ENCODE measurements at regions not wholly inside any gene's neighbourhood (a gene's known extent, or its start where the extent isn't known, plus 50 kb on each side); places are given as distances from the start of the nearest gene placed in this dataset.

GRCh38 chr6:137951064-137951597 lies 84.1 kb downstream of the TNFAIP3 start:
- DNase-seq (no peak), ATAC-seq (ENCODE audit: low read depth) (peak; percentile 72)
- ChIA-PET POLR2A (interaction anchor here (1.6 kb wide), 1 partner anchor 84 kb away, joined by 3 read pairs; the partner anchor contains the start of gene TNFAIP3), CTCF (interaction anchor here (1.0 to 8.5 kb wide), 8 partner anchors 12 to 289 kb away, joined by 3 to 132 read pairs (median 6); partner anchors contain the start of gene TNFAIP3)
- H3K4me1 Mint-ChIP-seq = peaks cover 22% of the 10 kb centered on the region
- H3K27me3 Mint-ChIP-seq = no peaks in the 10 kb centered on the region
- H3K4me3 Mint-ChIP-seq = no peak overlapping the region
- no peaks in the 10 kb centered on the region for H3K9me3 Mint-ChIP-seq
- peak overlapping the region; percentile 31 for H3K27ac Mint-ChIP-seq
- H3K36me3 Mint-ChIP-seq (ENCODE audit: low read depth) = no peaks in the 10 kb centered on the region
- no peak for TF ChIP-seq CTCF (IDR thresholded peaks at IDR 0.05)
- intact Hi-C loops (cut with micrococcal nuclease) = loop anchor here (1.0 to 2.0 kb wide), 2 partner anchors 24 to 52 kb away; no protein-coding TSS in a partner anchor

GRCh38 chr6:137952247-137952646 lies 85.2 kb downstream of the TNFAIP3 start:
- H3K9me3 Mint-ChIP-seq = no peaks in the 10 kb centered on the region
- intact Hi-C loops (cut with micrococcal nuclease) = no loop called here
- peaks cover 22% of the 10 kb centered on the region for H3K4me1 Mint-ChIP-seq
- no peaks in the 10 kb centered on the region for H3K36me3 Mint-ChIP-seq (ENCODE audit: low read depth)
- POLR2A ChIA-PET = interaction anchor here (0.6 kb wide), 1 partner anchor 11 kb away, joined by 5 read pairs; no protein-coding TSS in a partner anchor
- TF ChIP-seq CTCF (IDR thresholded peaks at IDR 0.05) = no peak
- no peaks in the 10 kb centered on the region for H3K27me3 Mint-ChIP-seq
- no peak for DNase-seq
- H3K27ac Mint-ChIP-seq = no peak overlapping the region
- no peak overlapping the region for H3K4me3 Mint-ChIP-seq
- CTCF ChIA-PET = interaction anchor here (0.6 to 8.5 kb wide), 6 partner anchors 12 to 244 kb away, joined by 3 to 132 read pairs (median 3); partner anchors contain the start of gene TNFAIP3
- no peak for ATAC-seq (ENCODE audit: low read depth)

- H3K27ac Mint-ChIP-seq = no peak overlapping the region
- POLR2A ChIA-PET = no interaction called here
- DNase-seq = no peak
- H3K36me3 Mint-ChIP-seq (ENCODE audit: low read depth) = no peaks in the 10 kb centered on the region
- no peak for TF ChIP-seq CTCF (IDR thresholded peaks at IDR 0.05)
- H3K27me3 Mint-ChIP-seq = no peaks in the 10 kb centered on the region
- ATAC-seq (ENCODE audit: low read depth) = no peak
- CTCF ChIA-PET = interaction anchor here (0.6 to 1.0 kb wide), 2 partner anchors 15 to 53 kb away, joined by 3 read pairs; no protein-coding TSS in a partner anchor
- H3K4me1 Mint-ChIP-seq = peaks cover 22% of the 10 kb centered on the region
- no peak overlapping the region for H3K4me3 Mint-ChIP-seq
- H3K9me3 Mint-ChIP-seq = no peaks in the 10 kb centered on the region
- intact Hi-C loops (cut with micrococcal nuclease) = no loop called here
Observed at GRCh38 chr6:137953761-137954160, 86.7 kb downstream of the TNFAIP3 start.

GRCh38 chr6:137954253-137954652 lies 87.2 kb downstream of the TNFAIP3 start:
- Mint-ChIP-seq H3K27me3 (no peaks in the 10 kb centered on the region), H3K36me3 (ENCODE audit: low read depth) (no peaks in the 10 kb centered on the region)
- TF ChIP-seq CTCF (IDR thresholded peaks at IDR 0.05) = no peak

GRCh38 chr6:137956098-137956488 lies 89.0 kb downstream of the TNFAIP3 start:
- Mint-ChIP-seq H3K9me3 (no peaks in the 10 kb centered on the region), H3K27ac (no peak overlapping the region), H3K36me3 (ENCODE audit: low read depth) (no peaks in the 10 kb centered on the region), H3K27me3 (no peaks in the 10 kb centered on the region), H3K4me1 (peaks cover 4% of the 10 kb centered on the region), H3K4me3 (no peak overlapping the region)
- TF ChIP-seq CTCF (IDR thresholded peaks at IDR 0.05) = no peak
- DNase-seq (no peak), ATAC-seq (ENCODE audit: low read depth) (no peak)
- CTCF ChIA-PET = no interaction called here
- intact Hi-C loops (cut with micrococcal nuclease) = no loop called here
- POLR2A ChIA-PET = interaction anchor here (0.7 kb wide), 1 partner anchor 1074 kb away, joined by 6 read pairs; no protein-coding TSS in a partner anchor

More at GRCh38 chr6:137954253-137954652, 87.2 kb downstream of the TNFAIP3 start:
- ATAC-seq (ENCODE audit: low read depth) = no peak
- H3K4me3 Mint-ChIP-seq = no peak overlapping the region
- H3K4me1 Mint-ChIP-seq = peaks cover 21% of the 10 kb centered on the region
- no peaks in the 10 kb centered on the region for H3K9me3 Mint-ChIP-seq
- DNase-seq = no peak
- POLR2A ChIA-PET = no interaction called here
- intact Hi-C loops (cut with micrococcal nuclease) = no loop called here
- no peak overlapping the region for H3K27ac Mint-ChIP-seq
- CTCF ChIA-PET = no interaction called here
